GM12878 (cell line): ENCODE measurements at regions not wholly inside any gene's neighbourhood (a gene's known extent, or its start where the extent isn't known, plus 50 kb on each side); places are given as distances from the start of the nearest gene placed in this dataset.

Experiments used
- ATAC-seq: fragments of 200-7000 bp; cut with Tn5 transposase; 3 replicates; pipeline ENCODE4 v1.9.1; 2020; ENCODE audit warnings: mild to moderate bottlenecking, moderate library complexity
- BruUV-seq: library from RNA; stranded (reverse); fragments of 400-500 nt; replicated peaks from 2 replicates; lab custom pipeline; 2021; lab: Mats Ljungman, UMichigan
- CTCF ChIA-PET: fragments of 300-600 bp; sonication (Branson Sonifier 250); formaldehyde crosslinking; extraction: SDS; loops from one replicate; lab custom pipeline; 2021; ENCODE audit warnings: inconsistent platforms; lab: Yijun Ruan, JAX
- POLR2A ChIA-PET: fragments of 350-600 bp; formaldehyde crosslinking; extraction: SDS; loops from one replicate; lab custom pipeline; 2021; ENCODE audit warnings: inconsistent platforms; lab: Charles Lee
- RAD21 ChIA-PET: fragments of 300-600 bp; sonication (Branson Sonifier 250); formaldehyde crosslinking; loops from one replicate; lab custom pipeline; 2023; ENCODE audit warnings: antibody characterized with exemption; ENCODE audit not compliant: unreplicated experiment; lab: Charles Lee
- SMC1A ChIA-PET: fragments of 300-600 bp; sonication (Branson Sonifier 250); formaldehyde crosslinking; loops from one replicate; lab custom pipeline; 2023; ENCODE audit not compliant: unreplicated experiment, uncharacterized antibody; lab: Charles Lee
- DNase-seq: peaks from one replicate; pipeline ENCODE4 v3.0.0-alpha.2; 2011; ENCODE audit warnings: low read depth, low spot score
- FAIRE-seq: peaks from 3 replicates; lab custom pipeline; 2011; peaks lifted over from hg19 to GRCh38; lab: Jason Lieb, UNC
- H2AFZ ChIP-seq: 2 replicates; pipeline ENCODE4 v1.6.0; 2011; ENCODE audit warnings: low read depth, low read length, control low read depth; ENCODE audit not compliant: control insufficient read depth
- H3K27ac ChIP-seq: 2 replicates; pipeline ENCODE4 v1.5.1; 2011; ENCODE audit warnings: control low read depth; ENCODE audit not compliant: control insufficient read depth, insufficient read depth
- H3K27me3 ChIP-seq, 2 experiments: replicated peaks in 1 of 2; 2 replicates each; pipeline versions ENCODE4 v1.6.0 to v1.6.1; 2011; ENCODE audit warnings: low read length in 1 of 2; ENCODE audit not compliant: control insufficient read depth in 2 of 2, insufficient read depth in 2 of 2
- H3K36me3 ChIP-seq, 2 experiments: 2 replicates each; pipeline ENCODE4 v1.5.1; 2011; ENCODE audit warnings: low read length in 1 of 2; ENCODE audit not compliant: control insufficient read depth in 2 of 2, insufficient read depth in 2 of 2
- H3K4me1 ChIP-seq: 2 replicates; pipeline ENCODE4 v1.6.1; 2011; ENCODE audit warnings: mild to moderate bottlenecking, low read length, moderate library complexity, mixed read lengths; ENCODE audit not compliant: control insufficient read depth, insufficient read depth
- H3K4me2 ChIP-seq: 2 replicates; pipeline ENCODE4 v1.6.0; 2011; ENCODE audit warnings: control low read depth; ENCODE audit not compliant: control insufficient read depth, insufficient read depth
- H3K4me3 ChIP-seq: fragments of 200-600 bp; sonication (generic); 2 replicates; pipeline ENCODE4 v1.5.1; 2016
- H3K79me2 ChIP-seq: 2 replicates; pipeline ENCODE4 v1.6.0; 2011; ENCODE audit warnings: low read length; ENCODE audit not compliant: control insufficient read depth, insufficient read depth
- H3K9ac ChIP-seq: 2 replicates; pipeline ENCODE4 v1.8.0; 2011; ENCODE audit warnings: low read length, control low read depth, mixed read lengths; ENCODE audit not compliant: control insufficient read depth, insufficient read depth
- H3K9me3 ChIP-seq: replicated peaks from 3 replicates; pipeline ENCODE4 v1.5.1; 2011; ENCODE audit warnings: mild to moderate bottlenecking, low read length; ENCODE audit not compliant: control insufficient read depth, insufficient read depth
- H4K20me1 ChIP-seq: 2 replicates; pipeline ENCODE4 v1.6.0; 2011; ENCODE audit not compliant: control insufficient read depth, insufficient read depth
- BACH1 ChIP-seq: fragments of 450-650 bp; IDR thresholded peaks from 2 replicates; pipeline ENCODE4 v1.6.1; 2017; ENCODE audit warnings: mild to moderate bottlenecking, borderline replicate concordance
- CHD4 ChIP-seq: fragments of 200-600 bp; sonication (generic); IDR thresholded peaks from 2 replicates; pipeline ENCODE4 v1.6.1; 2016; ENCODE audit warnings: mild to moderate bottlenecking
- CREB1 ChIP-seq: IDR thresholded peaks from 2 replicates; pipeline ENCODE4 v1.6.1; 2012; ENCODE audit warnings: low read depth, mild to moderate bottlenecking, inconsistent platforms
- ESRRA ChIP-seq: IDR thresholded peaks from 2 replicates; pipeline ENCODE4 v1.6.1; 2012; ENCODE audit warnings: mild to moderate bottlenecking, low read length, improper control_type of control experiment
- NBN ChIP-seq: fragments of 450-650 bp; IDR thresholded peaks from 2 replicates; pipeline ENCODE4 v1.6.1; 2016
- NFYB ChIP-seq: IDR thresholded peaks from 2 replicates; pipeline ENCODE4 v1.6.1; 2011; ENCODE audit warnings: low read depth, mild to moderate bottlenecking, low read length, improper control_type of control experiment, moderate library complexity; ENCODE audit not compliant: insufficient read depth
- NR2F1 ChIP-seq: fragments of 450-650 bp; conservative IDR thresholded peaks from 2 replicates; pipeline ENCODE4 v1.6.1; 2017; ENCODE audit warnings: mild to moderate bottlenecking
- POLR2A ChIP-seq: IDR thresholded peaks from 2 replicates; pipeline ENCODE4 v1.6.1; 2011; ENCODE audit warnings: low read depth, mild to moderate bottlenecking, low read length
- SRF ChIP-seq, 2 experiments: IDR thresholded peaks; 2 replicates each; pipeline ENCODE4 v1.6.1; 2011; ENCODE audit warnings: low read depth in 2 of 2, low read length in 2 of 2, mild to moderate bottlenecking in 1 of 2, moderate library complexity in 1 of 2
- TBL1XR1 ChIP-seq: IDR thresholded peaks from 2 replicates; pipeline ENCODE4 v1.6.1; 2012; ENCODE audit warnings: low read depth, low read length, improper control_type of control experiment
- WRNIP1 ChIP-seq: IDR thresholded peaks from 2 replicates; pipeline ENCODE4 v1.6.1; 2011; ENCODE audit warnings: low read depth, low read length, improper control_type of control experiment, borderline replicate concordance
- WGBS: methylation state at CpG from one replicate; pipeline ENCODE4 v1.1.6; 2016; ENCODE audit warnings: low lambda C conversion rate; ENCODE audit not compliant: insufficient replicate concordance, insufficient coverage; ENCODE audit errors: missing lambda C conversion rate; 5-methylcytosine and 5-hydroxymethylcytosine counted together
- in situ Hi-C: fragments of 300-500 bp; cut with MboI; formaldehyde crosslinking; loops from 9 replicates; pipeline ENCODE4 v1.14.3; 2018; ENCODE audit warnings: mixed read lengths
- intact Hi-C: fragments of 100-400 bp; cut with micrococcal nuclease; formaldehyde crosslinking; loops from one replicate; pipeline ENCODE4 v1.14.2; 2022; ENCODE audit not compliant: unreplicated experiment

GRCh38 chr1:237975903-237976302 lies 85.2 kb upstream of the ZP4 start:
- ATAC-seq (peak; percentile 37), FAIRE-seq (no peak)
- H3K9ac ChIP-seq: no peak overlapping the region
- H3K4me3 ChIP-seq: no peak overlapping the region
- no peaks in the 10 kb centered on the region for H3K79me2 ChIP-seq
- POLR2A ChIA-PET: interaction anchor here (0.8 to 1.0 kb wide), 2 partner anchors 12 to 18 kb away, joined by 3 to 6 read pairs; no protein-coding TSS in a partner anchor
- TF ChIP-seq POLR2A (no peak), SRF (IDR thresholded peaks at IDR 0.05; ENCODE audit: low read depth in 2 of 2, low read length in 2 of 2) (no peak), NR2F1 (no peak), NFYB (no peak), NBN (no peak), CREB1 (no peak), WRNIP1 (no peak), ESRRA (no peak), CHD4 (no peak), BACH1 (no peak), TBL1XR1 (no peak)
- TF ChIP-seq, all 136 proteins: peak for 0
- no peak overlapping the region for H2AFZ ChIP-seq
- CTCF ChIA-PET: interaction anchor here (1.4 kb wide), 1 partner anchor 12 kb away, joined by 4 read pairs; no protein-coding TSS in a partner anchor
- no peaks in the 10 kb centered on the region for H4K20me1 ChIP-seq
- H3K27ac ChIP-seq: no peak overlapping the region
- no peak overlapping the region for H3K4me2 ChIP-seq
- RAD21 ChIA-PET: interaction anchor here (0.6 to 2.1 kb wide), 7 partner anchors 13 to 212 kb away, joined by 3 to 6 read pairs (median 3); no protein-coding TSS in a partner anchor
- no peak for DNase-seq
- no peaks in the 10 kb centered on the region for H3K9me3 ChIP-seq
- no TSS peak for BruUV-seq
- intact Hi-C loops: no loop called here
- in situ Hi-C loops: no loop called here
- no peaks in the 10 kb centered on the region for H3K36me3 ChIP-seq
- 0% methylated on average over 1 of the region's 1 CpG for WGBS
- H3K27me3 ChIP-seq: no peaks in the 10 kb centered on the region
- H3K4me1 ChIP-seq: no peaks in the 10 kb centered on the region
- SMC1A ChIA-PET: interaction anchor here (0.7 to 3.1 kb wide), 10 partner anchors 9 to 88 kb away, joined by 3 to 14 read pairs (median 4); no protein-coding TSS in a partner anchor
